ENCODE measurements at regions not wholly inside any gene's neighbourhood (a gene's known extent, or its start where the extent isn't known, plus 50 kb on each side); places are given as distances from the start of the nearest gene placed in this dataset.

GRCh38 chr6:49370518-49370917 lies 92.5 kb downstream of the MMUT start:
- TF ChIP-seq YY1 (IDR thresholded peaks at IDR 0.05; ENCODE audit: insufficient read depth, insufficient read length) (no peak), ZNF274 (IDR thresholded peaks at IDR 0.05; ENCODE audit: low read depth, low read length) (no peak)

Measured in NT2/D1 (cell line).